DND-41 (cell line): ENCODE measurements at regions not wholly inside any gene's neighbourhood (a gene's known extent, or its start where the extent isn't known, plus 50 kb on each side); places are given as distances from the start of the nearest gene placed in this dataset.

ENCODE experiments used
- ATAC-seq: fragments of 200-7000 bp; cut with Tn5 transposase; 3 replicates; pipeline ENCODE4 v1.9.1; 2021; ENCODE audit warnings: low read depth; ENCODE audit not compliant: insufficient read depth
- DNase-seq: peaks from one replicate; pipeline ENCODE4 v3.0.0-alpha.2; 2020
- H2AFZ ChIP-seq: 2 replicates; pipeline ENCODE4 v1.6.0; 2012; ENCODE audit warnings: low read depth, low read length
- H3K27ac ChIP-seq: 2 replicates; pipeline ENCODE4 v1.5.1; 2012; ENCODE audit warnings: low read length, inconsistent platforms
- H3K27me3 ChIP-seq: fragments of 200-600 bp; sonication (generic); 2 replicates; pipeline ENCODE4 v1.6.0; 2012; ENCODE audit warnings: low read length, mild to moderate bottlenecking, inconsistent platforms; ENCODE audit not compliant: insufficient read depth, poor library complexity
- H3K36me3 ChIP-seq: 2 replicates; pipeline ENCODE4 v1.5.1; 2012; ENCODE audit warnings: low read length, inconsistent platforms; ENCODE audit not compliant: insufficient read depth
- H3K4me1 ChIP-seq: 2 replicates; pipeline ENCODE4 v1.5.1; 2012; ENCODE audit warnings: mild to moderate bottlenecking, low read length; ENCODE audit not compliant: insufficient read depth
- H3K4me2 ChIP-seq: 2 replicates; pipeline ENCODE4 v1.6.0; 2012; ENCODE audit warnings: mild to moderate bottlenecking, moderate library complexity, low read length, inconsistent platforms; ENCODE audit not compliant: insufficient read depth
- H3K4me3 ChIP-seq, 2 experiments: fragments of 200-600 bp in 1 of 2; shearing (Covaris generic) in 1 of 2; 2 replicates each; pipeline ENCODE4 v1.5.1; 2012 to 2016; ENCODE audit warnings: inconsistent platforms in 2 of 2, low read length in 2 of 2, mild to moderate bottlenecking in 2 of 2, low read depth in 1 of 2, moderate library complexity in 1 of 2
- H3K79me2 ChIP-seq: 2 replicates; pipeline ENCODE4 v1.6.0; 2012; ENCODE audit warnings: low read length, inconsistent platforms; ENCODE audit not compliant: insufficient read depth
- H3K9ac ChIP-seq: 2 replicates; pipeline ENCODE4 v1.6.0; 2012; ENCODE audit warnings: low read depth, mild to moderate bottlenecking, inconsistent platforms, low read length, moderate library complexity
- H3K9me3 ChIP-seq: 2 replicates; pipeline ENCODE4 v1.5.1; 2012; ENCODE audit warnings: low read length, moderate library complexity, mild to moderate bottlenecking, inconsistent platforms; ENCODE audit not compliant: insufficient read depth, severe bottlenecking
- H4K20me1 ChIP-seq: 2 replicates; pipeline ENCODE4 v1.6.0; 2012; ENCODE audit warnings: low read length; ENCODE audit not compliant: insufficient read depth
- CTCF ChIP-seq: IDR thresholded peaks from 2 replicates; pipeline ENCODE4 v1.5.1; 2012; ENCODE audit warnings: borderline replicate concordance, low read length, moderate library complexity, mild to moderate bottlenecking; ENCODE audit not compliant: poor library complexity, severe bottlenecking; ENCODE audit errors: extremely low read depth
- EZH2 ChIP-seq: IDR thresholded peaks from 3 replicates; pipeline ENCODE4 v1.6.1; 2012; ENCODE audit warnings: borderline replicate concordance, low read depth, mild to moderate bottlenecking, moderate library complexity, low read length, inconsistent platforms; ENCODE audit not compliant: severe bottlenecking

DNA sequence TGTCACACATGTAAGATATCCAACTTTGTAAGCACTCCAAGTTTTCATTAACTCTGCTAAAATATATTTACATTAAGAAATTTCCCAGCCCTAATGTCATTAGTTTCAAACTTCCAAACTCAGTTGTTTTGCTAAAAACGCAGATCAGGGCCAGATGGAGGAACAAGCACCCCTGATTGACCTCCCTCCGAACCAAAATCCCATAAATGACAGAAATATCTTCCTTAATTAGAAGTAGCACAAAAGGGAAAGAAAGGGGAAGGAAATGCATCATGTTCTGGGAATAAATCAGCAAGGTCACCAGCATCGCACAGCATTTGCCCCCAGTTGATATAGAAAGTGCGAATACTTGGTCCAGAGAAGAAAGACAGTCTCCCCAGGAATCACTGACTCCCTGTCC lies 61.4 kb upstream of the RUFY1 start:
- H4K20me1 ChIP-seq, result no peaks in the 10 kb centered on the region
- no peak overlapping the region for H3K9ac ChIP-seq
- DNase-seq (no peak), ATAC-seq (no peak)
- H3K4me2 ChIP-seq, result no peak overlapping the region
- no peaks in the 10 kb centered on the region for H3K9me3 ChIP-seq
- no peak overlapping the region for H3K4me3 ChIP-seq
- no peak overlapping the region for H3K27ac ChIP-seq
- no peaks in the 10 kb centered on the region for H3K36me3 ChIP-seq
- peaks cover 7% of the 10 kb centered on the region for H3K27me3 ChIP-seq
- H2AFZ ChIP-seq, result no peak overlapping the region
- no peaks in the 10 kb centered on the region for H3K79me2 ChIP-seq
- H3K4me1 ChIP-seq, result no peaks in the 10 kb centered on the region
- no peak for TF ChIP-seq CTCF
- no peak for TF ChIP-seq EZH2

- H3K79me2 ChIP-seq, result no peaks in the 10 kb centered on the region
- no peak overlapping the region for H3K27ac ChIP-seq
- no peak overlapping the region for H3K9ac ChIP-seq
- no peak overlapping the region for H3K4me3 ChIP-seq
- H3K36me3 ChIP-seq, result no peaks in the 10 kb centered on the region
- no peak overlapping the region for H3K4me2 ChIP-seq
- no peak overlapping the region for H2AFZ ChIP-seq
- H3K4me1 ChIP-seq, result no peaks in the 10 kb centered on the region
- H3K9me3 ChIP-seq, result no peaks in the 10 kb centered on the region
- DNase-seq, result no peak
- H4K20me1 ChIP-seq, result no peaks in the 10 kb centered on the region
- no peak for TF ChIP-seq EZH2
- TF ChIP-seq CTCF, result no peak
- no peak for ATAC-seq
- H3K27me3 ChIP-seq, result peaks cover 7% of the 10 kb centered on the region
Observed at GRCh38 chr5:179488491-179488890, 61.9 kb upstream of the RUFY1 start.

- no peak for ATAC-seq
- H3K27me3 ChIP-seq, result peaks cover 7% of the 10 kb centered on the region
- no peak for TF ChIP-seq EZH2
- no peak for TF ChIP-seq CTCF
Observed at GRCh38 chr5:179487145-179487544, 63.2 kb upstream of the RUFY1 start.

DNA sequence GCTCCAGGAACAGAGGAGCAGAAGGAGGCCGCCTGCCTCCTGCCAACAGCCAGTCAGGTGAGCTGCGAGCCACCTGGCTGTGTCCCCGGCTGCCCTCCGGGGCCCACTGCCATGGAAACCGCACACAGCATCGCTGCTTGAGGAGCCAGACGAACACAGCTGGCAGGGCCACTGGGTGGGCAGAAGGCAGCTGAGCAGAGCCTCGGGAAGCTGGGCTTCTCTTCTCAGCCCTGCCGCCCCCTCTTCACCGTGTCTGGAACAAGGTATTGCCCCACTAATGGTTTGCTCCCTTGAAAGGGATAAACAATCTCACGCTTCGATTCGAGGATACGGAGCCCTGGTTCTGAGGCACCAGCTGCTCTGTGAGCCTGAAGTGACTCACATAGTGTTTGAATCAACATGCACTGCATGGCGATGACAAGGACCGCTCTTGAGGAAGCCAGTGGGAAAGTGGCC lies 63.7 kb upstream of the RUFY1 start:
- no peak for ATAC-seq
- Histone ChIP-seq H3K4me3 (no peak overlapping the region), H3K27ac (no peak overlapping the region), H3K9me3 (no peaks in the 10 kb centered on the region), H3K79me2 (no peaks in the 10 kb centered on the region), H3K4me1 (no peaks in the 10 kb centered on the region), H4K20me1 (no peaks in the 10 kb centered on the region), H3K9ac (no peak overlapping the region), H3K36me3 (no peaks in the 10 kb centered on the region), H2AFZ (no peak overlapping the region), H3K27me3 (peaks cover 7% of the 10 kb centered on the region), H3K4me2 (no peak overlapping the region)
- TF ChIP-seq EZH2 (no peak), CTCF (no peak)
- no peak for DNase-seq

More at GRCh38 chr5:179487145-179487544, 63.2 kb upstream of the RUFY1 start:
- no peaks in the 10 kb centered on the region for H3K9me3 ChIP-seq
- DNase-seq, result no peak
- H3K79me2 ChIP-seq, result no peaks in the 10 kb centered on the region
- H3K4me3 ChIP-seq, result no peak overlapping the region
- no peaks in the 10 kb centered on the region for H4K20me1 ChIP-seq
- no peak overlapping the region for H3K27ac ChIP-seq
- H3K9ac ChIP-seq, result no peak overlapping the region
- no peaks in the 10 kb centered on the region for H3K4me1 ChIP-seq
- H3K36me3 ChIP-seq, result no peaks in the 10 kb centered on the region
- H2AFZ ChIP-seq, result no peak overlapping the region
- no peak overlapping the region for H3K4me2 ChIP-seq
